A549 (cell line): ENCODE measurements at regions not wholly inside any gene's neighbourhood (a gene's known extent, or its start where the extent isn't known, plus 50 kb on each side); places are given as distances from the start of the nearest gene placed in this dataset.

Experiments
- ATAC-seq, 2 experiments: fragments of 200-7000 bp in 1 of 2; fragments of >200 bp in 1 of 2; cut with Nextera tagmentation in 1 of 2; cut with Tn5 transposase in 1 of 2; 3 replicates each; pipeline versions ENCODE4 v1.8.0 to v1.9.1; 2018 to 2020; ENCODE audit warnings: mild to moderate bottlenecking in 1 of 2, moderate library complexity in 1 of 2
- CTCF ChIA-PET: fragments of 300-600 bp; sonication (Branson Sonifier 250); formaldehyde crosslinking; extraction: SDS; loops from one replicate; lab custom pipeline; 2021; ENCODE audit warnings: antibody characterized with exemption, inconsistent platforms; lab: Yijun Ruan, JAX
- POLR2A ChIA-PET: fragments of 350-600 bp; formaldehyde crosslinking; extraction: SDS; loops from one replicate; lab custom pipeline; 2021; ENCODE audit warnings: antibody characterized with exemption, inconsistent platforms; lab: Yijun Ruan, JAX
- DNase-seq, 2 experiments: peaks; one replicate each; pipeline versions ENCODE4 v3.0.0 to v3.0.0-alpha.2; 2011 to 2016; ENCODE audit warnings: low read depth in 1 of 2, low spot score in 1 of 2
- FAIRE-seq: peaks from 2 replicates; lab custom pipeline; 2011; peaks lifted over from hg19 to GRCh38; lab: Jason Lieb, UNC
- H3K27ac ChIP-seq, 2 experiments: fragments of >200 bp; sonication (Bioruptor Twin); formaldehyde crosslinking; 3 replicates each; pipeline ENCODE4 v1.5.1; 2016 to 2017
- H3K4me1 ChIP-seq: fragments of >200 bp; sonication (Bioruptor Twin); formaldehyde crosslinking; 3 replicates; pipeline ENCODE4 v1.6.1; 2016
- H3K4me2 ChIP-seq: fragments of >200 bp; sonication (Bioruptor Twin); formaldehyde crosslinking; 3 replicates; pipeline ENCODE4 v1.6.1; 2016
- H3K4me3 ChIP-seq: fragments of >200 bp; sonication (Bioruptor Twin); formaldehyde crosslinking; 3 replicates; pipeline ENCODE4 v1.5.1; 2016
- H3K9me3 ChIP-seq: fragments of >200 bp; sonication (Bioruptor Twin); formaldehyde crosslinking; 3 replicates; pipeline ENCODE4 v1.6.1; 2016
- ATOH8 ChIP-seq: fragments of 250-450 bp; sonication (Bioruptor Pico); IDR thresholded peaks from 2 replicates; pipeline ENCODE4 v1.5.0; 2020; ENCODE audit warnings: low read depth, mild to moderate bottlenecking, moderate library complexity
- BCL3 ChIP-seq: fragments of >200 bp; sonication (Bioruptor Twin); formaldehyde crosslinking; IDR thresholded peaks from 3 replicates; pipeline ENCODE4 v1.6.1; 2016
- BHLHE40 ChIP-seq: IDR thresholded peaks from 2 replicates; pipeline ENCODE4 v1.6.1; 2012; ENCODE audit warnings: low read depth, low read length, inconsistent platforms
- CBX2 ChIP-seq: fragments of 200-600 bp; sonication (generic); IDR thresholded peaks from 2 replicates; pipeline ENCODE4 v1.6.1; 2016; ENCODE audit warnings: low read depth, mild to moderate bottlenecking, borderline replicate concordance
- E2F6 ChIP-seq: IDR thresholded peaks from 2 replicates; pipeline ENCODE4 v1.6.1; 2012; ENCODE audit warnings: low read depth, borderline replicate concordance
- EHF ChIP-seq: fragments of 250-450 bp; sonication (Bioruptor Pico); IDR thresholded peaks from 2 replicates; pipeline ENCODE4 v1.5.0; 2020; ENCODE audit warnings: mild to moderate bottlenecking
- EHMT2 ChIP-seq: fragments of 200-600 bp; sonication (generic); IDR thresholded peaks from 2 replicates; pipeline ENCODE4 v1.6.1; 2016; ENCODE audit warnings: antibody characterized with exemption, low read depth, mild to moderate bottlenecking, moderate library complexity
- ELK1 ChIP-seq: fragments of 150-350 bp; IDR thresholded peaks from 2 replicates; pipeline ENCODE4 v1.6.1; 2014; ENCODE audit warnings: low read depth, mild to moderate bottlenecking, low read length
- HES2 ChIP-seq: fragments of >200 bp; sonication (Bioruptor Twin); formaldehyde crosslinking; IDR thresholded peaks from 2 replicates; pipeline ENCODE4 v1.6.1; 2016
- HMGXB4 ChIP-seq: fragments of 250-450 bp; sonication (Bioruptor Pico); IDR thresholded peaks from 2 replicates; pipeline ENCODE4 v1.5.0; 2021; ENCODE audit warnings: mild to moderate bottlenecking, moderate library complexity, borderline replicate concordance
- JUN ChIP-seq, 2 experiments: fragments of >200 bp; sonication (Bioruptor Twin); formaldehyde crosslinking; IDR thresholded peaks; 2 replicates in 1 of 2; 3 replicates in 1 of 2; pipeline ENCODE4 v1.6.1; 2016 to 2017
- JUNB ChIP-seq: fragments of >200 bp; sonication (Bioruptor Twin); formaldehyde crosslinking; IDR thresholded peaks from 2 replicates; pipeline ENCODE4 v1.6.1; 2016
- MAX ChIP-seq: IDR thresholded peaks from 2 replicates; pipeline ENCODE4 v1.6.1; 2012
- MAZ ChIP-seq: fragments of 150-350 bp; IDR thresholded peaks from 2 replicates; pipeline ENCODE4 v1.6.1; 2014; ENCODE audit warnings: antibody characterized with exemption, low read depth, low read length, borderline replicate concordance
- NPAS2 ChIP-seq: fragments of 250-450 bp; sonication (Bioruptor Pico); IDR thresholded peaks from 2 replicates; pipeline ENCODE4 v1.8.0; 2022; ENCODE audit warnings: mild to moderate bottlenecking, moderate library complexity, borderline replicate concordance
- PBX3 ChIP-seq: IDR thresholded peaks from 2 replicates; pipeline ENCODE4 v1.6.1; 2012
- POLR2A ChIP-seq: IDR thresholded peaks from 2 replicates; pipeline ENCODE4 v1.6.1; 2012; ENCODE audit warnings: mild to moderate bottlenecking, low read length
- RARB ChIP-seq: fragments of 250-450 bp; sonication (Bioruptor Pico); IDR thresholded peaks from 2 replicates; pipeline ENCODE4 v1.8.0; 2021; ENCODE audit warnings: mild to moderate bottlenecking, moderate library complexity
- RFX5 ChIP-seq: fragments of 450-650 bp; IDR thresholded peaks from 2 replicates; pipeline ENCODE4 v1.7.1; 2014; ENCODE audit warnings: antibody characterized with exemption, mild to moderate bottlenecking, moderate library complexity
- SREBF2 ChIP-seq: fragments of 450-650 bp; IDR thresholded peaks from 2 replicates; pipeline ENCODE4 v1.6.1; 2014; ENCODE audit warnings: mild to moderate bottlenecking, moderate library complexity
- TFCP2L1 ChIP-seq: fragments of 250-450 bp; sonication (Bioruptor Pico); IDR thresholded peaks from 2 replicates; pipeline ENCODE4 v1.5.0; 2021; ENCODE audit warnings: mild to moderate bottlenecking
- ZC3H11A ChIP-seq: fragments of 450-650 bp; IDR thresholded peaks from 2 replicates; pipeline ENCODE4 v1.6.1; 2014; ENCODE audit warnings: antibody characterized with exemption, mild to moderate bottlenecking
- ZSCAN20 ChIP-seq: fragments of 250-450 bp; sonication (Bioruptor Pico); IDR thresholded peaks from 2 replicates; pipeline ENCODE4 v1.8.0; 2022; ENCODE audit warnings: mild to moderate bottlenecking, moderate library complexity
- WGBS: methylation state at CpG from one replicate; pipeline ENCODE4 v1.1.6; 2017; ENCODE audit errors: missing lambda C conversion rate; 5-methylcytosine and 5-hydroxymethylcytosine counted together

GRCh38 chr10:35950701-35951100, 308.6 kb upstream of the FZD8 start:
- 56% methylated on average over 5 of the region's 5 CpGs for WGBS

GRCh38 chr10:35950226-35950625, 308.1 kb upstream of the FZD8 start:
- FAIRE-seq (no peak), DNase-seq (no peak), ATAC-seq (no peak)
- TF ChIP-seq CBX2 (no peak), HES2 (no peak), JUN (IDR thresholded peaks at IDR 0.05) (no peak), ZSCAN20 (CRISPR knock-in tag) (no peak), JUNB (no peak), BCL3 (no peak), TFCP2L1 (no peak), EHF (no peak), ATOH8 (CRISPR knock-in tag) (no peak)
- H3K27ac ChIP-seq = no peak overlapping the region
- no peak overlapping the region for H3K4me2 ChIP-seq
- H3K4me1 ChIP-seq = no peaks in the 10 kb centered on the region
- POLR2A ChIA-PET = no interaction called here
- CTCF ChIA-PET = no interaction called here
- no peak overlapping the region for H3K4me3 ChIP-seq
- WGBS = 67% methylated on average over 8 of the region's 8 CpGs
- H3K9me3 ChIP-seq = no peaks in the 10 kb centered on the region

More at GRCh38 chr10:35950701-35951100, 308.6 kb upstream of the FZD8 start:
- FAIRE-seq (no peak), ATAC-seq (no peak), DNase-seq (no peak)
- POLR2A ChIA-PET = no interaction called here
- Histone ChIP-seq H3K4me1 (no peaks in the 10 kb centered on the region), H3K9me3 (no peaks in the 10 kb centered on the region), H3K4me2 (no peak overlapping the region), H3K4me3 (no peak overlapping the region), H3K27ac (no peak overlapping the region)
- TF ChIP-seq E2F6 = no peak
- CTCF ChIA-PET = no interaction called here

GRCh38 chr10:35949811-35950211, 307.7 kb upstream of the FZD8 start:
- H3K27ac ChIP-seq = no peak overlapping the region
- no peak overlapping the region for H3K4me3 ChIP-seq
- DNase-seq (no peak), FAIRE-seq (no peak), ATAC-seq (no peak)
- H3K4me1 ChIP-seq = no peaks in the 10 kb centered on the region
- POLR2A ChIA-PET = no interaction called here
- CTCF ChIA-PET = no interaction called here
- WGBS = 68% methylated on average over 5 of the region's 5 CpGs
- no peak overlapping the region for H3K4me2 ChIP-seq
- TF ChIP-seq BHLHE40 (no peak), SREBF2 (no peak), RFX5 (no peak), MAX (no peak), JUNB (no peak), RARB (CRISPR knock-in tag) (no peak), HMGXB4 (CRISPR knock-in tag) (no peak), MAZ (no peak), EHMT2 (no peak), POLR2A (no peak), ELK1 (no peak), ZC3H11A (no peak), NPAS2 (CRISPR knock-in tag) (no peak), PBX3 (no peak)
- no peaks in the 10 kb centered on the region for H3K9me3 ChIP-seq
